Endothelial cell (in vitro differentiated cells): ENCODE measurements at regions not wholly inside any gene's neighbourhood (a gene's known extent, or its start where the extent isn't known, plus 50 kb on each side); places are given as distances from the start of the nearest gene placed in this dataset.
"Not testable (repeated sequence)": the region's sequence is repeated elsewhere in the genome, so short reads cannot be mapped to it uniquely, and the experiment has no call there.

Source experiments
- DNase-seq: peaks from one replicate; pipeline ENCODE4 v3.0.0; 2021; ENCODE audit warnings: low spot score
- H3K27ac Mint-ChIP-seq: one replicate; pipeline ENCODE4 v1.8.0; 2021; ENCODE audit warnings: mixed read lengths, inconsistent platforms; ENCODE audit not compliant: unreplicated experiment
- H3K27me3 Mint-ChIP-seq: one replicate; pipeline ENCODE4 v1.8.0; 2021; ENCODE audit warnings: mild to moderate bottlenecking, moderate library complexity, mixed read lengths, inconsistent platforms; ENCODE audit not compliant: unreplicated experiment
- H3K36me3 Mint-ChIP-seq: one replicate; pipeline ENCODE4 v1.8.0; 2021; ENCODE audit warnings: mild to moderate bottlenecking, low read depth, mixed read lengths, inconsistent platforms; ENCODE audit not compliant: unreplicated experiment
- H3K4me1 Mint-ChIP-seq: one replicate; pipeline ENCODE4 v1.8.0; 2021; ENCODE audit warnings: mild to moderate bottlenecking, mixed read lengths, inconsistent platforms; ENCODE audit not compliant: unreplicated experiment
- H3K4me3 Mint-ChIP-seq: one replicate; pipeline ENCODE4 v1.8.0; 2021; ENCODE audit warnings: mild to moderate bottlenecking, mixed read lengths, inconsistent platforms; ENCODE audit not compliant: unreplicated experiment
- H3K9me3 Mint-ChIP-seq: one replicate; pipeline ENCODE4 v1.8.0; 2021; ENCODE audit warnings: mixed read lengths, inconsistent platforms; ENCODE audit not compliant: unreplicated experiment
- CTCF ChIP-seq: fragments of 200-600 bp; sonication (generic); IDR thresholded peaks from one replicate; pipeline ENCODE4 v1.5.0; 2021; ENCODE audit warnings: antibody characterized with exemption; ENCODE audit not compliant: unreplicated experiment

- Mint-ChIP-seq H3K36me3 (no peaks in the 10 kb centered on the region), H3K27me3 (no peaks in the 10 kb centered on the region), H3K9me3 (no peaks in the 10 kb centered on the region), H3K27ac (no peak overlapping the region), H3K4me3 (no peak overlapping the region), H3K4me1 (peaks cover 4% of the 10 kb centered on the region)
- no peak for DNase-seq
- TF ChIP-seq CTCF, result no peak
Measured at GRCh38 chr5:92208265-92208664, 825.1 kb upstream of the ARRDC3 start.

GRCh38 chr5:92207151-92207550 is 824.0 kb upstream of the ARRDC3 start:
- no peak for TF ChIP-seq CTCF
- H3K27me3 Mint-ChIP-seq, result no peaks in the 10 kb centered on the region
- no peaks in the 10 kb centered on the region for H3K9me3 Mint-ChIP-seq
- H3K4me3 Mint-ChIP-seq, result no peak overlapping the region
- DNase-seq, result no peak
- no peaks in the 10 kb centered on the region for H3K36me3 Mint-ChIP-seq
- H3K4me1 Mint-ChIP-seq, result peaks cover 4% of the 10 kb centered on the region
- no peak overlapping the region for H3K27ac Mint-ChIP-seq

GRCh38 chr5:92206681-92207080 is 823.6 kb upstream of the ARRDC3 start:
- no peak overlapping the region for H3K27ac Mint-ChIP-seq
- DNase-seq, result no peak
- peaks cover 4% of the 10 kb centered on the region for H3K4me1 Mint-ChIP-seq
- no peaks in the 10 kb centered on the region for H3K36me3 Mint-ChIP-seq
- no peaks in the 10 kb centered on the region for H3K27me3 Mint-ChIP-seq
- TF ChIP-seq CTCF, result no peak
- H3K4me3 Mint-ChIP-seq, result no peak overlapping the region
- H3K9me3 Mint-ChIP-seq, result no peaks in the 10 kb centered on the region

GRCh38 chr5:92199035-92199434 is 815.9 kb upstream of the ARRDC3 start:
- not testable (repeated sequence) for H3K4me3 Mint-ChIP-seq, H3K27ac Mint-ChIP-seq, H3K9me3 Mint-ChIP-seq, H3K36me3 Mint-ChIP-seq, H3K4me1 Mint-ChIP-seq, H3K27me3 Mint-ChIP-seq, DNase-seq

- H3K27me3 Mint-ChIP-seq, result no peaks in the 10 kb centered on the region
- no peak overlapping the region for H3K4me3 Mint-ChIP-seq
- no peak overlapping the region for H3K27ac Mint-ChIP-seq
- no peaks in the 10 kb centered on the region for H3K36me3 Mint-ChIP-seq
- DNase-seq, result no peak
- no peak for TF ChIP-seq CTCF
- H3K9me3 Mint-ChIP-seq, result no peaks in the 10 kb centered on the region
- H3K4me1 Mint-ChIP-seq, result no peaks in the 10 kb centered on the region
Measured at GRCh38 chr5:92181656-92182055, 798.5 kb upstream of the ARRDC3 start.

GRCh38 chr5:92180391-92180790 is 797.3 kb upstream of the ARRDC3 start:
- no peak for DNase-seq
- Mint-ChIP-seq H3K36me3 (no peaks in the 10 kb centered on the region), H3K27ac (no peak overlapping the region), H3K9me3 (no peaks in the 10 kb centered on the region), H3K27me3 (no peaks in the 10 kb centered on the region), H3K4me3 (no peak overlapping the region), H3K4me1 (no peaks in the 10 kb centered on the region)
- no peak for TF ChIP-seq CTCF
